Astrocyte of the cerebellum (primary cell): ENCODE measurements at regions not wholly inside any gene's neighbourhood (a gene's known extent, or its start where the extent isn't known, plus 50 kb on each side); places are given as distances from the start of the nearest gene placed in this dataset.

Source experiments
- DNase-seq: peaks from one replicate; pipeline ENCODE4 v3.0.0-alpha.2; 2011; ENCODE audit warnings: low read depth
- H3K4me3 ChIP-seq: 2 replicates; pipeline ENCODE4 v1.5.1; 2011; ENCODE audit warnings: mild to moderate bottlenecking, low read depth, low read length, moderate library complexity
- CTCF ChIP-seq: IDR thresholded peaks from 2 replicates; pipeline ENCODE4 v1.5.1; 2012; ENCODE audit warnings: low read length, low read depth, moderate library complexity, mild to moderate bottlenecking; ENCODE audit errors: missing control alignments
- in situ Hi-C: cut with HindIII; loops from 2 replicates; pipeline ENCODE4 v1.10.0; 2017; ENCODE audit warnings: low sequenced_read_pairs

- no peak for TF ChIP-seq CTCF
- no peak overlapping the region for H3K4me3 ChIP-seq
- DNase-seq = peak; percentile 34
- in situ Hi-C loops = no loop called here
Observed at GRCh38 chr4:132982151-132982550, 166.9 kb upstream of the PCDH10 start.

DNA sequence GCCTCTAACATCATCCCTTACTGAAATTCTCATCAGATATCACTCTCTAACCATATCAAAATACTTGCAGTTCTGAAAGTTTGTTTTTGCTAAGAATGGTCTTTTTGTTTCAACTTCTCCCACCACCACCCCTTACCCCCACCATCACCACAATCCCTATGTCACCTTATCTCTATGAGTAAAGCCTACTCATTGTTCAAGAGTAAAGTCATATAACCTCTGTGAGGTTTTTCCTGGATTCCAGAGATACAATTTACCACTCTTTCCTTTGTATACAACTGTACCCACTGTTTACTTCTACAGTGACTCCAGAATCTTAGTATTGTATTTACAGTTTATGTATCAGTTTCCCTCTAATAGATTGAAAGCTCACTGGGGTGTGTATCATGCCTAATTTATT is 158.0 kb upstream of the PCDH10 start:
- in situ Hi-C loops = no loop called here
- DNase-seq = no peak
- no peak overlapping the region for H3K4me3 ChIP-seq
- no peak for TF ChIP-seq CTCF

DNA sequence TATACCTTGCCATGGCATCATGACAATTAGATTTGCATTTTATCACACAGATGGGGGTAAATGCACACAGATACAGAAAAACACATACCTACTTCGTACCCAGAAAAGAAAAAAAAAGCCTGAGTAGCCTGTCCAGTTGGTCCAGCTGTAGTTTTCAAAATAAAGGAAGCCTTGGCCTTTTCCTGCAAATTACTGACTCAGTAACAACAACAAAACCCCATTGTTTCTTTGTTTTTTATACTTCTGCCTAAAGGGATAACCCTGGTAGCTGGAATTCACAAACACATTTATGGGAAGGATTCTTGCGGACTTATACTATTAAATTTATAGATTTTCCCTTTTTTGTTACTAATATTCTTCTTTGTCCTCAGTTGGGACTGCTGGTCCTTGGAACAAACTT is 156.4 kb upstream of the PCDH10 start:
- no peak for DNase-seq
- no peak overlapping the region for H3K4me3 ChIP-seq
- no peak for TF ChIP-seq CTCF
- in situ Hi-C loops = no loop called here

DNA sequence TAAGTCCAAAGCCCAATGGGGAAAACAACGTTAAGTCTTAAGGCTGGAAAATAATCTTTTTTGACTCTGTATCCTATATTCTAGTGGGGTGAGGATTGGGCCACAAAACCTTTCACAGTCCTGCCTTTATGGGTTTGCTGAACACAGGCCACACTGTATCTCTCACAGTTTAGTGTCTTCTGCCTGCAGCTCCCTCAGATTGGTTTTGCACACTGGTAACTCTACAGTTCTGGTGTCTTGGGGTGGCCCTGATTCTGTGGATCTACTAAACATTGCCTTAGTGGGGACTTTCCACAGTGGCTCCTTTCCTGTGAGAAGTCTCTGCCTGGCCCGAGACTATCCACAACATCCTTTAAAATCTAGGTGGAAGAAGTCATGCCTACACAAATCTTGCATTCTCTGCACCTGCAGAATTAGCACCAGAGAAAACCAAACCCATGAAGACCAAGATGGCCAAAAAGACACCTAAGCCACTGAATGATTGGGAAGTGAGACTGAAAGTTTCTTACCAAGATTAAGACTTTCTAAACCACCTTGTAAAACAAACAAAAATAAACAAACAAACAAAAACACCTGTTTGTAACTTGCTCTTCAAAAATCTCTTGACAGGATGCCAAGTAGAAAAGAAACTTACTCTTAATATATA is 150.4 kb upstream of the PCDH10 start:
- in situ Hi-C loops = no loop called here
- no peak for DNase-seq
- H3K4me3 ChIP-seq = no peak overlapping the region
- no peak for TF ChIP-seq CTCF

GRCh38 chr4:133000012-133000411 is 149.1 kb upstream of the PCDH10 start:
- DNase-seq = peak; percentile 4
- in situ Hi-C loops = no loop called here
- no peak for TF ChIP-seq CTCF
- no peak overlapping the region for H3K4me3 ChIP-seq

DNA sequence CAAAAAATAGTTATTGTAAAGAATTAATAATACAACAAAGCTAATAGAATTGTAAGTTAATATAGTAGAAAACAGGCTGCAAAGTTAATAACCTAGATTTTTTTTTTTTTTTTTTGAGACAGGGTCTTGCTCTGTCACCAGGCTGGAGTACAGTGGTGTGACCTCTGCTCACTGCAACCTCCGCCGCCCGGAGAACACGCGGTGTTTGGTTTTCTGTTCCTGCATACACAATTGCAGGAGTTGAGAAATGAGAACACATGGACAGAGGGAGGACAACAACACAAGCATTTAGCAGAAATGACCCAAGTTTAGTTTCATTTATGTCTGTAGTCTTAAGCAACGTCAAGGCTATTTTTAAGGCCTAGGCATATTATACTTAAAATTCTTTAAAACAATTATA is 145.9 kb upstream of the PCDH10 start:
- DNase-seq = no peak
- no peak for TF ChIP-seq CTCF
- in situ Hi-C loops = no loop called here

More for the DNA sequence above, 145.9 kb upstream of the PCDH10 start:
- H3K4me3 ChIP-seq = no peak overlapping the region
